Panc1 (cell line): ENCODE measurements at regions not wholly inside any gene's neighbourhood (a gene's known extent, or its start where the extent isn't known, plus 50 kb on each side); places are given as distances from the start of the nearest gene placed in this dataset.

Experiments
- POLR2AphosphoS5 ChIP-seq: IDR thresholded peaks from 2 replicates; pipeline ENCODE4 v1.6.1; 2012; ENCODE audit warnings: mild to moderate bottlenecking, low read depth, low read length, moderate library complexity
- SIN3A ChIP-seq: IDR thresholded peaks from 2 replicates; pipeline ENCODE4 v1.6.1; 2012; ENCODE audit warnings: low read depth, mild to moderate bottlenecking, low read length, moderate library complexity, borderline replicate concordance; ENCODE audit not compliant: insufficient read depth
- TF ChIP-seq, protein P1 (sequence below): fragments of 450-650 bp; IDR thresholded peaks from 2 replicates; pipeline ENCODE4 v1.5.1; 2017; ENCODE audit warnings: mild to moderate bottlenecking
- TF ChIP-seq, protein P2 (sequence below), 2 experiments: IDR thresholded peaks; 2 replicates each; pipeline ENCODE4 v1.6.1; 2011 to 2012; ENCODE audit warnings: low read depth in 2 of 2, control low read depth in 1 of 2, low read length in 1 of 2, mild to moderate bottlenecking in 1 of 2, moderate library complexity in 1 of 2; ENCODE audit not compliant: insufficient read depth in 1 of 2

DNA sequence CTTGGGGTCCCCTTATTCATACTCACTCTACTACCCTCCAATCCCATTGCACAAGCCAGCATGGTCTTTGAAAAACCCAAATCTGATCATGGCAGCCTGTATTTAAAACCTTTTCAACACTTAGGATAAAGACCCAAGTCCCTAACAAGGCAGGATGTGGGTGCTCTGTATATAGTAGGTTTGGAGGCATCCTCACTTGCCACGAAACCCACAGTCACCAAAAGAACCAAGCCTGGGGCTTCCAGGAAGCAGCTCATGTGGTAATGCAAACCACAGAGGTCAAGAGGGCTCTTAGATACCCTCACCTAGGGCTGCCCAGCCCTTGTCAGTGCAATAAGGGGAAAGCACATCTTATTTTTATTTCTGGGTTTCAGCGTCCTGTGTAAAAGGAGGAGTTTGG, 218.6 kb upstream of the ASIC2 start:
- TF ChIP-seq, protein P1, sequence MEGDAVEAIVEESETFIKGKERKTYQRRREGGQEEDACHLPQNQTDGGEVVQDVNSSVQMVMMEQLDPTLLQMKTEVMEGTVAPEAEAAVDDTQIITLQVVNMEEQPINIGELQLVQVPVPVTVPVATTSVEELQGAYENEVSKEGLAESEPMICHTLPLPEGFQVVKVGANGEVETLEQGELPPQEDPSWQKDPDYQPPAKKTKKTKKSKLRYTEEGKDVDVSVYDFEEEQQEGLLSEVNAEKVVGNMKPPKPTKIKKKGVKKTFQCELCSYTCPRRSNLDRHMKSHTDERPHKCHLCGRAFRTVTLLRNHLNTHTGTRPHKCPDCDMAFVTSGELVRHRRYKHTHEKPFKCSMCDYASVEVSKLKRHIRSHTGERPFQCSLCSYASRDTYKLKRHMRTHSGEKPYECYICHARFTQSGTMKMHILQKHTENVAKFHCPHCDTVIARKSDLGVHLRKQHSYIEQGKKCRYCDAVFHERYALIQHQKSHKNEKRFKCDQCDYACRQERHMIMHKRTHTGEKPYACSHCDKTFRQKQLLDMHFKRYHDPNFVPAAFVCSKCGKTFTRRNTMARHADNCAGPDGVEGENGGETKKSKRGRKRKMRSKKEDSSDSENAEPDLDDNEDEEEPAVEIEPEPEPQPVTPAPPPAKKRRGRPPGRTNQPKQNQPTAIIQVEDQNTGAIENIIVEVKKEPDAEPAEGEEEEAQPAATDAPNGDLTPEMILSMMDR = no peak
- TF ChIP-seq POLR2AphosphoS5 = no peak
- TF ChIP-seq, protein P2, sequence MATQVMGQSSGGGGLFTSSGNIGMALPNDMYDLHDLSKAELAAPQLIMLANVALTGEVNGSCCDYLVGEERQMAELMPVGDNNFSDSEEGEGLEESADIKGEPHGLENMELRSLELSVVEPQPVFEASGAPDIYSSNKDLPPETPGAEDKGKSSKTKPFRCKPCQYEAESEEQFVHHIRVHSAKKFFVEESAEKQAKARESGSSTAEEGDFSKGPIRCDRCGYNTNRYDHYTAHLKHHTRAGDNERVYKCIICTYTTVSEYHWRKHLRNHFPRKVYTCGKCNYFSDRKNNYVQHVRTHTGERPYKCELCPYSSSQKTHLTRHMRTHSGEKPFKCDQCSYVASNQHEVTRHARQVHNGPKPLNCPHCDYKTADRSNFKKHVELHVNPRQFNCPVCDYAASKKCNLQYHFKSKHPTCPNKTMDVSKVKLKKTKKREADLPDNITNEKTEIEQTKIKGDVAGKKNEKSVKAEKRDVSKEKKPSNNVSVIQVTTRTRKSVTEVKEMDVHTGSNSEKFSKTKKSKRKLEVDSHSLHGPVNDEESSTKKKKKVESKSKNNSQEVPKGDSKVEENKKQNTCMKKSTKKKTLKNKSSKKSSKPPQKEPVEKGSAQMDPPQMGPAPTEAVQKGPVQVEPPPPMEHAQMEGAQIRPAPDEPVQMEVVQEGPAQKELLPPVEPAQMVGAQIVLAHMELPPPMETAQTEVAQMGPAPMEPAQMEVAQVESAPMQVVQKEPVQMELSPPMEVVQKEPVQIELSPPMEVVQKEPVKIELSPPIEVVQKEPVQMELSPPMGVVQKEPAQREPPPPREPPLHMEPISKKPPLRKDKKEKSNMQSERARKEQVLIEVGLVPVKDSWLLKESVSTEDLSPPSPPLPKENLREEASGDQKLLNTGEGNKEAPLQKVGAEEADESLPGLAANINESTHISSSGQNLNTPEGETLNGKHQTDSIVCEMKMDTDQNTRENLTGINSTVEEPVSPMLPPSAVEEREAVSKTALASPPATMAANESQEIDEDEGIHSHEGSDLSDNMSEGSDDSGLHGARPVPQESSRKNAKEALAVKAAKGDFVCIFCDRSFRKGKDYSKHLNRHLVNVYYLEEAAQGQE (IDR thresholded peaks at IDR 0.05; ENCODE audit: insufficient read depth in 1 of 2, low read depth in 2 of 2, low read length in 1 of 2) = no peak
- TF ChIP-seq SIN3A = no peak
